ENCODE measurements at regions not wholly inside any gene's neighbourhood (a gene's known extent, or its start where the extent isn't known, plus 50 kb on each side); places are given as distances from the start of the nearest gene placed in this dataset.

DNA sequence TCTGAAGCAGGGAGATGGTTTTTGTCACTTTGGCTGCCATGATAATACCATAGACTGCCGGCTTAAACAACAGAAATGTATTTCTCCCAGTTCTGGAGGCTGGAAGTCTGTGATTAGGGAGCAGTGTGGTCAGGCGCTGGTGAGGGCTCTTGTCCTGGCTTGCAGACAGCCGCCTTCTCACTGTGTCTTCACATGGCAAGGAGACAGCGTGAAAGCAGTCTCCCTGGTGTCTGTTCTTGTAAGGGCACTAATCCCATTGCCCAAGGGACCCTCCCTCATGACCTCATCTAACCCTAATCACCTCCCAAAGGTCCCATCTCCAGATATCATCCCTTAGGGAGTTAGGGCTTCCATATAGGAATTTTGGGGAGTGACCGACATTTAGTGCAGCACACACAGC lies 167.0 kb downstream of the ENGASE start:
- no peak for DNase-seq

- no peak for DNase-seq
Measured at GRCh38 chr17:79239205-79239604, 164.6 kb downstream of the ENGASE start.

- no peak for DNase-seq
Measured at GRCh38 chr17:79237448-79238053, 162.9 kb downstream of the ENGASE start.

DNA sequence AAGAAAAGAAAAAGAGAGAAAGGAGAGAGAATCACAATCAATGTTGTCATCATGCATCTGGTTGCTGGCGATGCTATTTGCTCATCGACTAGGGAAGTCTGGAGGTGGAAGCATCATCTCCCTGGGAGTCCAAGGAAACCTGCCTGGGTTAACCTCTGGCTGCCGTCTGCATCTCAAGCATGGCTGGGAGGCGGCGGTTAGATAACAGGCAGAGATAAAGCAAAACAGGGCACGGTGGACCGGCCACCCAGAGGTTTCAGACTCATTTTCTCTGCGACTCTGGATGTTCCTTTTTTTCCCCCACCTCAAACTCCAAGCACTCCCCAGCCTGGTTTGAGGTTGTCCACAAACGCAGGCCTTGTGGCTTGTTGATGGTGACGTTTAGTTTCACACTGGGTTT lies 161.2 kb downstream of the ENGASE start:
- no peak for DNase-seq

DNA sequence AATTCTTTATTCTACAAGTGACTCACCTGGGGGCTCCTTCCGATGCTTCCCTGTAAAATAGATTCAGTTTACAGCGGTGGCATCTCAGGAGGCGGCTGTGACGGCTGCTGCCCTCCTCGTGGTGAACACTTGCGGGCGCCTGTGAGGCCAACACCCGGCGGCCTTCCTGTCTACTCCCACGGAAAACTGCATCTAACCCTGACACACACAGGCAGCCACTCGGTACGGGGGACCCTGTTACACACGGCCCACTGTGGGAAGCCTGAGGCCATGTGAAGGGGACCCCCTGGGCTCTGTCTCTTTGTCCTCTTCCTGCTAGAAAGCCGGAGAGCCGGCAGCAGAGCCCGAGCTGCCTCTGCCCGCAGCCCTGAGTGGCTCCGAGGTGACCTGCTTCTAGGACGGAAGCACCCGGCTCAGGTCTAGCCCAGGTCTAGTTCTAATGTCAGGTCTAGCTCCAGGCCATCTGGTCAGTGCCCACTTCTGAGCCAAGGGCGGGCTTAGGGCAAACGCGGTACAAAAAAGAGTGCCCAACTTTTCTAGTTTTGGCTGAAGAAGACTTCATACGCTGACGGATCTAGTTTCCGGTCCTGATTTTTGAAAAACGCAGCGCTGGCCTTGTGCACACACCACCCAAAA lies 159.4 kb downstream of the ENGASE start:
- DNase-seq, result no peak

DNA sequence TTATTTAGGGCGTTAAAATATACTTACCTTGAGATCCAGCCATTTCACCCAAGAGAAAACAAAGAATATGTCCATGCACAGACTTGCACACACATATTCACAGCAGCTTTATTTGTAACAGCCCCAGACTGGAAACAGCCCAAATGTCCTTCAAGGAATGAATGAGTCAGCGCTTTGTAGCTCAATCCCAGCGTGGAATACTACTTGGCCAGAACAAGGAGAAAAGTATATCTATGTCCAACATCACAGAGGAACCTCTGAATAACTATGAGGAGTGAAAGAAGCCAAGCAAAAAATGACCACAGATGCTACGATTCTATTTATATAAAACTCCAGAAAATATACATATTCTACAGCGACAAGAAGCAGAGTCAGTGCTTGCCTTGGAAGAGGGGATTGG lies 158.3 kb downstream of the ENGASE start:
- DNase-seq, result no peak

DNA sequence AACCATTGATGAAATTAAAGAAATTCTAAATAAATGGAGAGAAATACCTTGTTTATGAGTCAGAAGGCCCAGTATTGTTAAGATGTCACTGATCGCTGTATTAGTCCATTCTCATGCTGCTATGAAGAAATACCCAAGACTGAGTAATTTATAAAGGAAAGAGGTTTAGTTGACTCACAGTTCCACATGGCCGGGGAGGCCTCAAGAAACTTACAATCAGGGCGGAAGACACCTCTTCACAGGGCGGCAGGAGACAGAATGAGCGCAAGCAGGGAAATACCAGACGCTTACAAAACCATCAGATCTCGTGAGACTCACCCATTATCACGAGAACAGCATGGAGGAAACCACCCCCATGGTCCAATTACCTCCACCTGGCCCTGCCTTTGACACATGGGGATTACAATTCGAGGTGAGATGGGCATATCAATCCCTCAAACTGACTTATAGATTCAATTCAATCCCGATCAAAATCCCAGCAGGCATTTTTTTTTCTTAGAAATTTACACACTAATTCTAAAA lies 157.2 kb downstream of the ENGASE start:
- DNase-seq, result no peak

- no peak for DNase-seq
Measured at GRCh38 chr17:79230576-79230975, 156.0 kb downstream of the ENGASE start.

DNA sequence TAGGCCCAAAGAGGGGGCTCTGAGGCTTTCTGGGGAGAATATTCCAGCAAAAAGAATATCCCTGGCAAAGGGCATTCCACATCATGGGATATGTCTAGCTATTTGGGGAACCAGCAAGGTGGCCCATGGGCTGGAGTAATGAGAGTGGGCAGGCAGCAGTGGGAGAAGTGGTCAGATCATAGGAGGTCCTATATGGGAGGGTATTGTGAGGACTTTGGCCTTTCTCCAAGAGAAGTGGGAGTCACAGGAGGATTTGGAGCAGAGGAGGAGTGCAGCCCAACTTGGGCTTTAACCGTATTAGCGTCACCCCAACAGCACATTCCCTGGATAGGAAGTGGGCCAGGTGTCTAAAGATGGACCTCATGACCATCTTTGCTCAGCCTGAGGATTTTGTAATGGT lies 151.4 kb downstream of the ENGASE start:
- DNase-seq, result no peak

- DNase-seq, result no peak
Measured at GRCh38 chr17:79224903-79225302, 150.3 kb downstream of the ENGASE start.

DNA sequence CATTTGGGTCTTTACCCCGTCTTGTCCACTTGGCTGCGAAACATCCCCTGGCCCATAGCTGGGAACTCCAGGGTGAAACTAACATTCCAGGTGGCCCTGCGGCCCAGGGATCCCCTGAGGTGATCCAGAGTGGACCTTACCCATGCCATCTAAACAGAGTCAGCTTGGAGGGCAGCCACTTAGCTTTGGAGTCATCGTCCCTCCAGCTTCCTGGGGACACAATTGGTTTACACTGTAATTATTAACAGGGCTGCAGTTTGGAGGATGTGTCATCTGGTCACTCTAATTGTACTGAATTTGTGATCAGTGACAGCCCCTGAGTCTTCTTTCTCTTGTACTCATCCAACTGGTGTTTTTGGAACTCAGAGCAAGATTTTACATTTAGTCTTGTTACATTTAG lies 149.9 kb downstream of the ENGASE start:
- no peak for DNase-seq

GRCh38 chr17:79223953-79224352 lies 149.3 kb downstream of the ENGASE start:
- DNase-seq, result no peak

DNA sequence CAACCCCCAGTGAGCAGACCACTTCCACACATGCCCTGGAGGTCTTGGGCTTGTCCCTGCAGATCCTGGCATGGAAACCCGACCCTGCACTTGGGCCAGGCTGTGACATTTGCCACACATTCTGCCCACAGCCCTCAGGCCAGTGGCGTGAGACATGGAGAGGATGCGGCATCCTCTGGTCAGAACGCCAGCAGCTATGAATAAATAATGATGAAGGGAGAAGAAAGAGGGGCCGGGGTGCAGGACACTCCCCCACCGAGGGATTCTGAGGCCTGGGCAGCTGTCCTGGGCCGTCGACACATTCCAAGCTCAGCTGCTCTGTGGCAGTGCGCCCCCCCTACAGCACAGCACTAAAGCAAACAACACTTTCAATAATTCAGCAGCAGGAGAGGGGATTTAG lies 148.8 kb downstream of the ENGASE start:
- DNase-seq, result no peak

GRCh38 chr17:79221597-79221996 lies 147.0 kb downstream of the ENGASE start:
- no peak for DNase-seq

- no peak for DNase-seq
Measured at GRCh38 chr17:79220713-79221291, 146.2 kb downstream of the ENGASE start.

DNA sequence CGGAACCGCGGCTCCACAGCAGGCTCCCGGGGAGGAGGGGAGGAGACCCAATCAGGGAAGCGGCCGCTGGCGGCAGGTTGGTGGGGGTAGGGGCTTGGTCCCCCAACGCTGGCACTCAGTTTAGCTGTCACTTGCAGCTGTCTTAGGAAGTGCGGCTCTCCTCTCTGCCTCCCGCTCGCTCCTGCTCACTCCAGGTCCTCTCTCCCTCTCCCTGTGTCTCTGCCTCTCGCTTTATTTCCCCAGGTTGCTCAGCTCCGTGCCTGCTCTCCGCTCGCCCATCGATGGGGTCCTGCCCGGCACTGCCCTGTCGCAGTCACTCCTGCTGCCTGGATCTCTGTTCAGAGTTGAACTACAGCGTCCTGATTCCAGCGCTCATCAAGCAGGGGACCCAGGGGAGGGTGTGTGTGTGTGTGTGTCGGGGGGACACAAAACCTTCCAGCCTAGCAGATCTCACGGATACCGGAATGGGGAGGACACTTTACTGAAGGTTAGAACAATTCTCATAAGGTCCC lies 145.6 kb downstream of the ENGASE start:
- no peak for DNase-seq

DNA sequence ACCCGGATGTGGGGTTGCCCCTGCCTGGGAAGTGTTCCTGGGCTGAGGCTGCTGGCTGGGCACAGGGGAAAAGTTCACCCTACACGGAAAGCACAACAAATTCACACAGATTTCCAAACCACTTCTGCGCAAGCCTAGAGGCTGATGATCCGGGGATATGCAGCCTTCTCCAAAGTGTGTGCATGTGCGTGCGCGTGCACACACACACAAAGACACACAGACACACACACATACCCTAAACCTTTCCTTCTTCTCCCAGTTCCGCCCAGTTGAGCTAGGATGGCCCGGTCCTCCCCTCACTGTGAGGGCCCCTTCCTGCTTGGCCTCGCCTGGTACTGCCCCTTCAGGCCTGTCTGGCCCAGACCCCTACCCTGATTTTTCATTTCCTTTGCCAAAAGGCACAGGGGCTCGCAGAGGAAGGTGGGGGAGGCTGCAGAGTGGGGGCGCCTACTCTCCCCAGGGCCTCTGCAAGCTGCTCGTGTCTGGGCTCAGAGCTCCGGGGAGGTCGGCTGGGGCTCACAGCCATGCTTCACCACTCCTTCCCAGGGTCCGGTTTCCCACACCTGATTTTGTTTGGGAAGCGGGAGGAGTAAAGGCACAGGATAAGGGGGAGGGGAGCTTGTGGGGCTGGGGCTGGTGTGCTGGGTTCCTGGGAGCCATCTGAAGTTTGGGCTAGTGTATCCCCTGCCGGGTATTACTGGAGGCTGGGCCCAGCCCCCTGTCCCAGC lies 144.7 kb downstream of the ENGASE start:
- DNase-seq, result no peak

DNA sequence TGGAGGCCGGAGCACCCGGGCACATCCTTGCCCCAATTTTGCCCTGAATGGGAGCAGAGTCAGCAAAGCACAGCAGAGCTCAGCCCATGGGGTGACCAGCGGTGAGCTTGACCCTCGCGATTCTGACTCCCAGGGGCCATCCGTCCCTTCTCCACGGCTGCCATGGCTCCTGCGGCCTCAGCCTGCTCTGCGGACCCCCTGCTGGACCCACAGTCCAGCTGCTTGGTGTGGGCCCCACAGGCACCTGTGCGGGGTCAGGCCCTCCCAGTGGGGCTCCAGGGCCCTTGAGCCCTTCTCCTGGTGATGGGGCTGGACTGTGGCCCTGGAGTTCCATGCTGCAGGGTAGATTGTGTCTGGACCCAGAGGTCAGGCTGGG lies 144.2 kb downstream of the ENGASE start:
- DNase-seq, result no peak

GRCh38 chr17:79218175-79218824 lies 143.7 kb downstream of the ENGASE start:
- DNase-seq, result no peak

DNA sequence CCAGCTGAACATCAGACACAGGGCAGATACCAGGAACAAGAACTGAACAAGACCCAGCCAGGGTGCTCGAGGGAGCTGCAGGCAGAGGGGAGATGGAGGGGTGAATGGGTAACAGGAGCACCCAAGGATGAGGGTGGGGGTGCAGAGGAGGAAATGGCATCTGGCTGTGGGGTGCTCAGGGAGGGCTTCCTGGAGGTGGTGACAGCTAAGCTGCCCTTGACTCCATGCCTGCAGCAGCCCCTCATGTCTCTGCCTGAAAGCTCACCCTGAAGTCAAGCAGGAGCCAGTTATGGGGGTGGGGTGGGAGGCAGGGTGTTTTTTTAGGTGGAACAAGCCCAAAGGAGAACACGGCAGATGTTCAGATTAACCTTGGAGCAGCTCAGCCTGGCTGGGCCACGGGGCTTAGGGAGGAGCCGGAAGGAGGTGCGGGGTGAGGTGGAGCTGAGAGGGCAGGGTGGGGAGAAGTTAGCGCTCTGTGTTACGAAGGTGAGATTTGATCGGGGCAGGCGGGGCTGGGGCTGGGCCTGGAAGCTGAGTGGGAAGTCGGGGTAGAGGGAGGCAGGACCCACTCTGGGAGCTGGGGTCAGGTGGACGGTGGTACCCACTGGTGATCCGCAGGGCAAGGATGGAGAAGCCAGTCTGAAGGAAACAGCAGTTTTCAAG lies 143.0 kb downstream of the ENGASE start:
- no peak for DNase-seq

GRCh38 chr17:79216826-79217225 lies 142.2 kb downstream of the ENGASE start:
- no peak for DNase-seq

GRCh38 chr17:79216391-79216790 lies 141.8 kb downstream of the ENGASE start:
- no peak for DNase-seq

GRCh38 chr17:79215631-79216030 lies 141.0 kb downstream of the ENGASE start:
- no peak for DNase-seq
